DND-41 (cell line): ENCODE measurements at regions not wholly inside any gene's neighbourhood (a gene's known extent, or its start where the extent isn't known, plus 50 kb on each side); places are given as distances from the start of the nearest gene placed in this dataset.
"Not testable (repeated sequence)": the region's sequence is repeated elsewhere in the genome, so short reads cannot be mapped to it uniquely, and the experiment has no call there.

Experiments
- ATAC-seq: fragments of 200-7000 bp; cut with Tn5 transposase; 3 replicates; pipeline ENCODE4 v1.9.1; 2021; ENCODE audit warnings: low read depth; ENCODE audit not compliant: insufficient read depth
- DNase-seq: peaks from one replicate; pipeline ENCODE4 v3.0.0-alpha.2; 2020
- H2AFZ ChIP-seq: 2 replicates; pipeline ENCODE4 v1.6.0; 2012; ENCODE audit warnings: low read depth, low read length
- H3K27ac ChIP-seq: 2 replicates; pipeline ENCODE4 v1.5.1; 2012; ENCODE audit warnings: low read length, inconsistent platforms
- H3K27me3 ChIP-seq: fragments of 200-600 bp; sonication (generic); 2 replicates; pipeline ENCODE4 v1.6.0; 2012; ENCODE audit warnings: low read length, mild to moderate bottlenecking, inconsistent platforms; ENCODE audit not compliant: insufficient read depth, poor library complexity
- H3K36me3 ChIP-seq: 2 replicates; pipeline ENCODE4 v1.5.1; 2012; ENCODE audit warnings: low read length, inconsistent platforms; ENCODE audit not compliant: insufficient read depth
- H3K4me1 ChIP-seq: 2 replicates; pipeline ENCODE4 v1.5.1; 2012; ENCODE audit warnings: mild to moderate bottlenecking, low read length; ENCODE audit not compliant: insufficient read depth
- H3K4me2 ChIP-seq: 2 replicates; pipeline ENCODE4 v1.6.0; 2012; ENCODE audit warnings: mild to moderate bottlenecking, moderate library complexity, low read length, inconsistent platforms; ENCODE audit not compliant: insufficient read depth
- H3K4me3 ChIP-seq, 2 experiments: fragments of 200-600 bp in 1 of 2; shearing (Covaris generic) in 1 of 2; 2 replicates each; pipeline ENCODE4 v1.5.1; 2012 to 2016; ENCODE audit warnings: inconsistent platforms in 2 of 2, low read length in 2 of 2, mild to moderate bottlenecking in 2 of 2, low read depth in 1 of 2, moderate library complexity in 1 of 2
- H3K79me2 ChIP-seq: 2 replicates; pipeline ENCODE4 v1.6.0; 2012; ENCODE audit warnings: low read length, inconsistent platforms; ENCODE audit not compliant: insufficient read depth
- H3K9ac ChIP-seq: 2 replicates; pipeline ENCODE4 v1.6.0; 2012; ENCODE audit warnings: low read depth, mild to moderate bottlenecking, inconsistent platforms, low read length, moderate library complexity
- H3K9me3 ChIP-seq: 2 replicates; pipeline ENCODE4 v1.5.1; 2012; ENCODE audit warnings: low read length, moderate library complexity, mild to moderate bottlenecking, inconsistent platforms; ENCODE audit not compliant: insufficient read depth, severe bottlenecking
- H4K20me1 ChIP-seq: 2 replicates; pipeline ENCODE4 v1.6.0; 2012; ENCODE audit warnings: low read length; ENCODE audit not compliant: insufficient read depth
- EZH2 ChIP-seq: IDR thresholded peaks from 3 replicates; pipeline ENCODE4 v1.6.1; 2012; ENCODE audit warnings: borderline replicate concordance, low read depth, mild to moderate bottlenecking, moderate library complexity, low read length, inconsistent platforms; ENCODE audit not compliant: severe bottlenecking
- TF ChIP-seq, protein P1 (sequence below): IDR thresholded peaks from 2 replicates; pipeline ENCODE4 v1.5.1; 2012; ENCODE audit warnings: borderline replicate concordance, low read length, moderate library complexity, mild to moderate bottlenecking; ENCODE audit not compliant: poor library complexity, severe bottlenecking; ENCODE audit errors: extremely low read depth

DNA sequence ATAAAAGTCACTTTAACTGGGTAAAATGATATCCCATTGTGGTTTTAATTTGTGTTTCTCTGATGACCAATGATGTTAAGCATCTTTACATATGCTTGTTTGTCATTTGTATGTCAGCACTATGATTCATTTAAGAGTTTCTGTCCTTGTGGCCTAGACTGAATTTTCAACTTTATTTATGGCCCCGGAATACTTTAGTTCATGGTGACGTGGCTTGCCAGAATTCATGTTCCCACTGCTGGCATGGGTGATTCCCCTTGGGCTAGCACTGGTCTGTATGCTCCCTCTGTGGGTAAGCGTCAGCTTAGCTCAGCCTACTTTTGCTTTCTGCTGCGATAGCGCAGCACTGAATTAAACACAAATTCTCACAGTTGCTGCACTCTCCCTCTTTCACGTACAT, 436.3 kb upstream of the SGO1 start:
- no peak overlapping the region for H3K9ac ChIP-seq
- TF ChIP-seq EZH2: no peak
- TF ChIP-seq, protein P1, sequence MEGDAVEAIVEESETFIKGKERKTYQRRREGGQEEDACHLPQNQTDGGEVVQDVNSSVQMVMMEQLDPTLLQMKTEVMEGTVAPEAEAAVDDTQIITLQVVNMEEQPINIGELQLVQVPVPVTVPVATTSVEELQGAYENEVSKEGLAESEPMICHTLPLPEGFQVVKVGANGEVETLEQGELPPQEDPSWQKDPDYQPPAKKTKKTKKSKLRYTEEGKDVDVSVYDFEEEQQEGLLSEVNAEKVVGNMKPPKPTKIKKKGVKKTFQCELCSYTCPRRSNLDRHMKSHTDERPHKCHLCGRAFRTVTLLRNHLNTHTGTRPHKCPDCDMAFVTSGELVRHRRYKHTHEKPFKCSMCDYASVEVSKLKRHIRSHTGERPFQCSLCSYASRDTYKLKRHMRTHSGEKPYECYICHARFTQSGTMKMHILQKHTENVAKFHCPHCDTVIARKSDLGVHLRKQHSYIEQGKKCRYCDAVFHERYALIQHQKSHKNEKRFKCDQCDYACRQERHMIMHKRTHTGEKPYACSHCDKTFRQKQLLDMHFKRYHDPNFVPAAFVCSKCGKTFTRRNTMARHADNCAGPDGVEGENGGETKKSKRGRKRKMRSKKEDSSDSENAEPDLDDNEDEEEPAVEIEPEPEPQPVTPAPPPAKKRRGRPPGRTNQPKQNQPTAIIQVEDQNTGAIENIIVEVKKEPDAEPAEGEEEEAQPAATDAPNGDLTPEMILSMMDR: no peak
- H3K4me3 ChIP-seq: no peak overlapping the region
- no peak overlapping the region for H3K27ac ChIP-seq
- no peaks in the 10 kb centered on the region for H3K4me1 ChIP-seq
- H3K4me2 ChIP-seq: no peak overlapping the region
- no peaks in the 10 kb centered on the region for H4K20me1 ChIP-seq
- no peak for ATAC-seq
- no peaks in the 10 kb centered on the region for H3K27me3 ChIP-seq
- H3K79me2 ChIP-seq: no peaks in the 10 kb centered on the region
- H3K9me3 ChIP-seq: no peaks in the 10 kb centered on the region
- no peaks in the 10 kb centered on the region for H3K36me3 ChIP-seq
- no peak for DNase-seq
- no peak overlapping the region for H2AFZ ChIP-seq

DNA sequence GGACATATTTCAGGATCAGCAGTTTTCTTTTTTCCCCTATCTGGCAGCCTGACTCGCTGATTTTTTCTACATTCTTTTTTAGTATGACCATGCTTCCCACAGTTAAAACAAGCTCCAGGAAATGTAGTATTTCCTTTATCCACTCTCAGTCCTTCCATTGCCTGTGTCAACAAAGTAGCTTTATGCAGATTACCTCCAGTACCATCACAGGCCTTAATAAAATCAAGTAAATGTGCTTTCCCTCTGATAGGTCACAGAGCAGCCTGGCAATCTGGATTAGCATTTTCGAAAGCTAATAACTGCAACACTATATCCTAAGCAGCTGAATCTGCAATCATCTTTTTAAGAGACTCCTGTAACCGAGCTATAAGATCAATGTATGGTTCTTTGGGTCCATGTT, 432.6 kb upstream of the SGO1 start:
- H2AFZ ChIP-seq, H3K79me2 ChIP-seq, H4K20me1 ChIP-seq, H3K9ac ChIP-seq, H3K4me3 ChIP-seq, ATAC-seq, H3K27me3 ChIP-seq, H3K36me3 ChIP-seq, H3K4me2 ChIP-seq, H3K27ac ChIP-seq, H3K4me1 ChIP-seq, H3K9me3 ChIP-seq, DNase-seq: not testable (repeated sequence)

DNA sequence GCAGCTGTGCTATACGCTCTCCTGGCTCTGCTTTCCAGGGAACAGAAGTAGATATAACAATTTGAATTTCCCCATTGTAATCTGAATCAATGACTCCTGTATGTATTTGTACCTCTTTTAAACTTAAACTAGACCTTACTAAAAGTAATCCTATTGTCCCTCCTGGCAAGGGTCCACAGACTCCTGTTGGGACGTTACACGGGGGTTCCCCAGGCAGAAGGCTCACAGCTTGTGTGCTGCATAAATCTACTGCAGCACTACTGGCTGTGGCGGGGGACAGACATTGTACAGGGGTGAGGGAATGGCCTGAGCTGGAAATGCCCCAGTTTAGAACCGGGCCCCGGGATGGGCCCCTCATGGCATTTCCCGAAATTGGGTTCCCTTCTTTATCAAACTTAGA, 432.2 kb upstream of the SGO1 start:
- not testable (repeated sequence) for DNase-seq, H4K20me1 ChIP-seq, H3K4me1 ChIP-seq, H3K27me3 ChIP-seq, H3K9ac ChIP-seq, H3K79me2 ChIP-seq, H3K4me3 ChIP-seq, H3K27ac ChIP-seq, H2AFZ ChIP-seq, H3K9me3 ChIP-seq, ATAC-seq, H3K36me3 ChIP-seq, H3K4me2 ChIP-seq

GRCh38 chr3:20615982-20616381, 430.0 kb upstream of the SGO1 start:
- not testable (repeated sequence) for ATAC-seq, H3K36me3 ChIP-seq, H3K4me1 ChIP-seq, H3K4me3 ChIP-seq, DNase-seq, H3K79me2 ChIP-seq, H3K9me3 ChIP-seq, H3K27ac ChIP-seq, H3K27me3 ChIP-seq, H4K20me1 ChIP-seq, H3K9ac ChIP-seq, H3K4me2 ChIP-seq, H2AFZ ChIP-seq

DNA sequence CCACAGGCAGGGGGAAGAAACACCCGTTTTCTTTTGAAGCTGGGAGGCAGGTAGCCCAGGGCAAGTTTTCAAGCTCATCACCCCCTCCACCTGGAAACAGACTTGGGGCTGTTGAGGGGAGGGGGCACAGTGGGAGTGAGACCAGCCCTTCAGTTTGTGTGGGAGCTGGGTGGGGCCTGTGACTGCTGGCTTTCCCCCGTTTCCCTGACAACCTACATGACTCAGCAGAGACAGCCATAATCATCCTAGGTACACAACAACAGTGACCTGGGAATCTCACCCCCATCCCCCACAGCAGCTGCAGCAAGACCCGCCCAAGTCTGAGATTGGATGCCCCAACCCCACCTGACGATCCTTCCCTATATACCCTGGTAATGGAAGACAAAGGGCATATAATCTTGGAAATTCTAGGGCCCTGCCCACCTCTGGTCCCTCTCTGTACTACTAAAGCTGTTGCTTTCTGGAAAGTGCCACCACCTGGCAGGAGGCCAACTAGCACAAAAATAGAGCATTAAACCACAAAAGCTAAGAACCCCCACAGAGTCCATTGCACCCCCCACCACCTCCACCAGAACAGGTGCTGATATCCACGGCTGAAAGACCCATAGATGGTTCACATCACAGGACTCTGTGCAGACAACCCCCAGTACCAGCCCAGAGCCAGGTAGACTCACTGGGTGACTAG, 422.2 kb upstream of the SGO1 start:
- no peaks in the 10 kb centered on the region for H3K4me1 ChIP-seq
- no peaks in the 10 kb centered on the region for H4K20me1 ChIP-seq
- no peaks in the 10 kb centered on the region for H3K9me3 ChIP-seq
- no peak overlapping the region for H3K9ac ChIP-seq
- TF ChIP-seq, protein P1: no peak
- no peak for TF ChIP-seq EZH2
- DNase-seq: no peak
- no peaks in the 10 kb centered on the region for H3K36me3 ChIP-seq
- no peaks in the 10 kb centered on the region for H3K79me2 ChIP-seq
- no peak for ATAC-seq
- H3K27ac ChIP-seq: no peak overlapping the region
- H3K4me2 ChIP-seq: no peak overlapping the region
- no peaks in the 10 kb centered on the region for H3K27me3 ChIP-seq
- no peak overlapping the region for H3K4me3 ChIP-seq
- no peak overlapping the region for H2AFZ ChIP-seq
